ENCODE measurements at regions not wholly inside any gene's neighbourhood (a gene's known extent, or its start where the extent isn't known, plus 50 kb on each side); places are given as distances from the start of the nearest gene placed in this dataset.

GRCh38 chr10:128894641-128895040, 572.4 kb upstream of the MGMT start:
- TF ChIP-seq, protein P1, sequence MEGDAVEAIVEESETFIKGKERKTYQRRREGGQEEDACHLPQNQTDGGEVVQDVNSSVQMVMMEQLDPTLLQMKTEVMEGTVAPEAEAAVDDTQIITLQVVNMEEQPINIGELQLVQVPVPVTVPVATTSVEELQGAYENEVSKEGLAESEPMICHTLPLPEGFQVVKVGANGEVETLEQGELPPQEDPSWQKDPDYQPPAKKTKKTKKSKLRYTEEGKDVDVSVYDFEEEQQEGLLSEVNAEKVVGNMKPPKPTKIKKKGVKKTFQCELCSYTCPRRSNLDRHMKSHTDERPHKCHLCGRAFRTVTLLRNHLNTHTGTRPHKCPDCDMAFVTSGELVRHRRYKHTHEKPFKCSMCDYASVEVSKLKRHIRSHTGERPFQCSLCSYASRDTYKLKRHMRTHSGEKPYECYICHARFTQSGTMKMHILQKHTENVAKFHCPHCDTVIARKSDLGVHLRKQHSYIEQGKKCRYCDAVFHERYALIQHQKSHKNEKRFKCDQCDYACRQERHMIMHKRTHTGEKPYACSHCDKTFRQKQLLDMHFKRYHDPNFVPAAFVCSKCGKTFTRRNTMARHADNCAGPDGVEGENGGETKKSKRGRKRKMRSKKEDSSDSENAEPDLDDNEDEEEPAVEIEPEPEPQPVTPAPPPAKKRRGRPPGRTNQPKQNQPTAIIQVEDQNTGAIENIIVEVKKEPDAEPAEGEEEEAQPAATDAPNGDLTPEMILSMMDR (IDR thresholded peaks at IDR 0.05; ENCODE audit: borderline replicate concordance, extremely low read depth, low read length, poor library complexity, severe bottlenecking), result no peak
- no peak for TF ChIP-seq EZH2 (IDR thresholded peaks at IDR 0.05; ENCODE audit: borderline replicate concordance, low read depth, low read length, severe bottlenecking)
